NCI-H774 (cell line): ENCODE measurements at regions not wholly inside any gene's neighbourhood (a gene's known extent, or its start where the extent isn't known, plus 50 kb on each side); places are given as distances from the start of the nearest gene placed in this dataset.

ENCODE experiments used
- DNase-seq: peaks from one replicate; lab custom pipeline; 2025; lab: John Stamatoyannopoulos, UW

DNA sequence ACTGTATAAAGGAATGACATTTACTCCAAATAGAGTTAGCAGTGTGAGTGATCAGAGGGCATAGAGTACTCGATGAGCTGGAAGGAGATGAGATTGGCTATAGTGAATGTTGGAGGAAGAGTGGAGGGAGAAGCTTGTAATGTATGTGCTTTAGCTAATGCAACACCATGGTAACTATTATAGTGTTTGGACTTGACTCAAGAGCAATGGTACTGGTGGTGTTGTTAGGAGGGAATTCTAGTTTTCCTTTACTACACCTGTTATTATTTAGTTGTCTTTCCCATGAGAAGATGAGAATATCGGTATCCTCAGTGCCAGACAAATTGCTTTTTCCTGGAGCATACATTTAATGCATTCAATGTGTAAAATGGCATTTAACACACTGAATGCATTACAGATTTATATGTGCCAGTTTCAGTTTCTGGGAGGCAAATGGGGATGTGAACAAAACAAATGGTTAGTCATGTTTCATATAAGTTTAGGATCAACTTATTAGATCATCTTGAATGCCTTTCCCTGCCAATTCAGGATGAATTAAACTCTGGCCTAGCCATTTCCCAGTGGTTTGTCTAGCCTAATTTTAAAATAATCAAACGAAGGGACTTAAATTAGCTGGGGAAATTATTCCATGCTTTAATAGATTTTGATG lies 291.1 kb upstream of the ADAMTS5 start:
- DNase-seq = no peak

DNA sequence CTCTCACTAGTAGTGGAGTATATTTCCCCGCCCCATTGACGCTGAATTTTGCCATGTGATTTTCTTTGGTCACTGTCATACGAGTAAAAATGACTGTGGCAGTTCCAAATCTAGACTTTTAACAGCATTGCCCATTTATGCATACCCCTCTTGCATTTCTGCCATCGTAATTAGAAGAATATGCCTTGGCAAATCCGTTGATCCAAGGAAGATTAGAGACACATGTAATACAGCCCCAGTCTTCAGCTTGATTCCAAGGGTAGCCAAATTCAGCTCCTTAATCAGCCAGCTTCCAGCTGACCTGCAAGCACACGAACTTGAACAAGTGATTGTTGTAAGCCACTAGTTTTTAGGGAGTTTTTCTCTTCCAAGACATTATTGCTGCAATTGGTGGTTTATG lies 290.3 kb upstream of the ADAMTS5 start:
- no peak for DNase-seq

DNA sequence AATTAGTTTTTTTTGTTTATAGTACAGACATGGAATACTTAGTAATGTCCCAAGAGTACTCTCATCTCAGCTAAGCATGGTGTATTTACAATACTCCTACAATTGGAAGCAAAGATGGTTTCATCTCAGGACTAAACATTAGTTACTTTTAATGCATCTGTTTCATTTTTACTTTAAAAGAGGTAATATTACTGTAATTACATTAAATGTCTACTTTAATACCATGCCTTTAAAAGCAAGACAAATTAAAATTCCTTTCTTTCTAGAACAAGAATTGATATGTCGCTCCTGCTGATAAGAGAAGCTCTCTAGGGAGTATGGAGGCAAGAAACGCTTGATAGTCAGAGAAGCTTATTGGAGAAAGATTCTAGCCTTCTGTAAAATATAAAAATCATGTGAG lies 284.9 kb upstream of the ADAMTS5 start:
- DNase-seq = no peak

DNA sequence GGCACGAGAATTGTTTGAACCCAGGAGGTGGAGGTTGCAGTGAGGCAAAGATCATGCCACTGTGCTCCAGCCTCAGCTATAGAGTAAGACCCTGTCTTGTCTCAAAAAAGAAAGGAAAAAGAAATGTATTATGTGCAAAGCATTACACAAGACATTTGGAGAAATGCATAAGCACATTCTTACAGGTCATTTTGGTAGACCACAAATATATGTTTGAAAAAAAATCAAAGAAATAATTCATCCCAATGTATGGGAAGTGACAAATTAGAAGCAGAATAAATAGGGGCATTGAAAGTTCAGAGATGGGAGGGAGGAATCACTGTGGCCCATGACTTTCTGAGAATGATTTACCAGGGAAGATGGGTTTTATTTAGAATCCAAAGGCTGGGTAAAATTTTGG lies 283.5 kb upstream of the ADAMTS5 start:
- DNase-seq = no peak

DNA sequence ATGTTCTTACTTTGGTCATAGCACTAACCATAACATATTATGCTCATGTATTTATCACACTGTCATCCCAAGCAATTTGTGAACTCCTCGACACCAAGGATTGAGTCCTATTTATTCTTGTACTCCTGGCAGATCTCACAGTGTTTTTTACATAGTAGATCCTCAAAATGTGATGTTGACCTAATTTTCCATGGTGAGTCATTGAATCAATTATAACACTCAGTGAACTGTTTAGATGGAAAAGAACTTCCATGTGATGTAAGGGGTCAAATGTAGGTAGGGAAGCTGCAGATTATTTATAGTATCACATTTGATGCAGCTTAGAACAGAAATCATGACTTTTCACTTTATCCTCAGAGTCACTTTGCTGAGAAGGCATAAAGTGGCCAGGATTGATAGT lies 281.9 kb upstream of the ADAMTS5 start:
- no peak for DNase-seq

DNA sequence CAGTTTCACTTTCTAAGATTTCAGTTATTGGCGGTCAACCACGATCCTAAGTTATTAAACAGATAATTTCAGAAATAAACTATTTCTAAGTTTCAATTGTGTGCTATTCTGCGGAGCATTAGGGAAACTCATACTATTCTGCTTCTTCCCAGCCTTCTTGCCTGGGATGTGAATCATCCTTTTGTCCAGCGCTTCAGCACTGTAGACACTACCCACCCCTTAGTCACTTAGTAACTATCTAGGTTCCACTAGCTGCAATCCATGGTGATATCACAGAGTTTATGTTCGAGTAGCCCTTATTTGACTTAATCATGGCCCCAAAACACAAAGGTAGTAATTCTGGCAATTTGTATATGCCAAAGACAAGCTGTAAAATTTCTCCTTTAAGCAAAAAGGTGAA lies 279.9 kb upstream of the ADAMTS5 start:
- no peak for DNase-seq

GRCh38 chr21:27244776-27245175 lies 277.9 kb upstream of the ADAMTS5 start:
- no peak for DNase-seq

- DNase-seq = no peak
Observed at GRCh38 chr21:27244352-27244751, 277.5 kb upstream of the ADAMTS5 start.

GRCh38 chr21:27240839-27241238 lies 274.0 kb upstream of the ADAMTS5 start:
- DNase-seq = no peak

DNA sequence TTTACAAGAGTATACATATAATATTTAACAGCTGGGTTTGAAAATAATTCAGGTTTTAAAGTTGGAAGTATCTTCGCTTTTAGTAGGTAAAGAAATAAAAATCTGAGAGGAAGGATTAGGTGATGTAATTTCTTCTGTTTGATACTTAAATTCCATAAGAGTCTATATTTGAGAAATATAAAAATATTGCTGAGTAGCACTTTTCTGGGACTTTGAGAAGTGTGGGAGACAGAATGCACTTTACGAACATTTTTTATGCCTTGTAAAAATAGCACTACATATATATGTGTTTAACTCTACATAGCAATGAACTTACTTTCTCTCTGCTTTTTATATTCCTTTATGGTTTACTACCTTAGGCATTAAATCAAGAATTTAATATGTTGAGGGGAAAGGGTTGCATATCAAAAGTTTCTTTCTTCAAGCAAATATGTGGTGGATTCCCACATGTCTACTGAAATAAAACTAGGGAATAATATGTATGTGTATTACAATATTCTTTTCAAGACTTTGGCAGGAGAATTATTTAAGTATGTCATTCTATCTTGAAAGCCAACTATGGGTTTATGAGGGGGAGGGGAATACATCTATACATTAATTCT lies 266.7 kb upstream of the ADAMTS5 start:
- DNase-seq = no peak

DNA sequence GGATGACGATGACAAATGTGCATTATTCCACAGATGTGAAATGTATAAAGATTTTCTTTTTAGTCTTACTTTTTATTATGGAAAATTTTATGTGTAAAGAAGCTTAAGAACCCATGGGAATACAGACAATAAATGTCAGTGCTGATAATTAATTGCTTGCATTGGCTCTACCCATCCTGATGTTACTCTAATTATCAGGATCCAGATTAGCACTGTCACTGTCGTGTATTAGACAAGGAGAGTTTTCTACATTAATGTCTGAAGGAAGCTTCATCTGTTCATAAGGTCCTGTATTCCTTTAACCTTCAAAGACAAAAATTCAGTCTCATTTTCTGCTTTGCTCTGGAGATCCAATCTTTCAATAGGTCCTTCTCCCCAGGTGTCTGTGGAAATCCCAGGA lies 259.1 kb upstream of the ADAMTS5 start:
- no peak for DNase-seq

DNA sequence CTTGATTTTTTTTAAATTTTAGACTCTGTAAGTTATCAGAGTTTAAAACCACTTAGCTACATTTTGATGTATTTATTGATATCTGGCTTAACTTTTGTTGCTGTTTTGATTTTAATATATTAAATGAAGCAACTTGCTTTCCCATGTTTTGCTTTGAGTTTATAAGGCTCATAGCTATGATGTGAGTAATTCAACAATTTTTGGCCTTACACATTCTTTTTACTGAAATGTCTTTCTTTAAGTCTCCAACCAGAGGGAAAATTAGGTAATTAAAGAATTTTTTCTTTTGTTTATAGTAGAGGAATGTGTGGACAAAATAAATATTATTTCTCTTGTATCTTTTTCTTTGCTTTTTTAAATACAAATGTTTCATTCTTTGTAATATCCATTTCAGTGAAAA lies 258.3 kb upstream of the ADAMTS5 start:
- no peak for DNase-seq

DNA sequence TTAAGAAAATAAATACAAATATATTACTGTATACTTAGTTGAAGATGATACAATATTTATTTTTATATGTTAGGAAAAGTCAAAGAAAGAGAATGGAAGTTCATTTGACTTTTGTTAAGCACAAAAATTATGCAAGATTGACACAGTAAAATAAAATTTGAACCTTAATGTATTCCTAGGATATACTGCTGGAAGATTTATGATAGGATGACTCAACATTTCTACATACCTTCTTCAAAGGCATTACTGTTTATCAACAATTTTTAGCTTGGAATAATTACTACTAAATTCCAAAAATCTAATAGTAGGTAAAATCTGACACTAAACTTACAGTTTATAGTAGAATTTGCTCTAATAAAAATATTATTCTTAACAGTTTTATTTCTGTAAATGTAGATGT lies 257.3 kb upstream of the ADAMTS5 start:
- no peak for DNase-seq

DNA sequence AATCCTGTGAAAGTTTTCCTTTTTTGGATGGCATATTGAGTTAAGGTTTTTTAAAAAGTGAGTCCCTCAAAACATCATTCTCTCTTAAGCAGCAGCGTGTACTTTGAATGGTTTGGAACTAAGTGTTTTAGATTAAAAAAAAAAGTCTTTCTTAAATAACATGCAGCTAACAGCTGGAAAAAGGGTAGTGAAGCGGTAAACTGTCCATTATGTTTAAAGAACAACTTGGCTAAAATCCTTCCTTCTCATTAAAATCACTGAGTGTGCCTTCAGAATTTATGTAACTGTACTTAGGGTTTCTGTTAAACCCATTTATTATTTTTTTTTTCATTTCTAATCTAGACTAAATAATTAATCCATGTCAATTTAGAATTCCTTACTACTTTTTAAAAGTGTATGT lies 254.2 kb upstream of the ADAMTS5 start:
- DNase-seq = no peak

DNA sequence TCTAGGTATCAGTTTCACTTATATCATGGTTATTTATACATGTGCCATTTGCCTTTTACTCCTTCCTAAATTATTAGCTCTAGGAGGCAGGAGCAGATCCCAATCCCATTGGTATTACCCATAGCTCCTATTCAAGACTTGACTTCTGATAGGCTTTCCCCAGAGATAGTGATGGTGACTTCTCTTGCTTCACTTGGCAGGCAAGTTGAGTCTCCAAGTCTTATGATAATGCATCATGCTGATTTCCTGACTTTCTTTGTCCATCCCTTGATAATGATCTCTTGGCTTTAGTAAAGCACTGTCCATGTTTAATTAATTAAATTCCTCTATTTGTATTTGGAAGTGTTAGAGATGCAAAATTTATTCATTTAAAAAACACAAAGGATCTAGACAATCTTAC lies 253.5 kb upstream of the ADAMTS5 start:
- no peak for DNase-seq

DNA sequence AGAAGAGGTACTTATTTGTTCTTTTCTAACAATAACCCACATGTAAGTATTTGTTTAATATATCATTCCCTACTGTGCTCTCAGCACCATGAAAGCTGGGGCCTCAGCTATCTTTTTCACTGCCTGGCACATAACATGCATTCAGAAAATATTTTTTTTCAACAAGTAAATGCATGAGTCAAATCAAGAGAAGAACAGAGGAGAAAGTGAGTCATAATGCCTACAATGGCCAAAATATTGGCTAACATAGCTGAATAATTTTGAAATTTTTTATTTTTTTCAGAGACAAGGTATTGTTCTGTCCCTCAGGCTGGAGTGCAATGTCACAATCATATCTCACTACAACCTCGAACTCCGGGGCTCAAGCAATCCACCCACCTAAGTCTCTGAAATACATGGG lies 252.2 kb upstream of the ADAMTS5 start:
- no peak for DNase-seq

GRCh38 chr21:27213303-27213702 lies 246.4 kb upstream of the ADAMTS5 start:
- no peak for DNase-seq

- no peak for DNase-seq
Observed at GRCh38 chr21:27212441-27212840, 245.6 kb upstream of the ADAMTS5 start.

GRCh38 chr21:27209546-27209945 lies 242.7 kb upstream of the ADAMTS5 start:
- no peak for DNase-seq

- DNase-seq = no peak
Observed at GRCh38 chr21:27206368-27206982, 239.6 kb upstream of the ADAMTS5 start.

DNA sequence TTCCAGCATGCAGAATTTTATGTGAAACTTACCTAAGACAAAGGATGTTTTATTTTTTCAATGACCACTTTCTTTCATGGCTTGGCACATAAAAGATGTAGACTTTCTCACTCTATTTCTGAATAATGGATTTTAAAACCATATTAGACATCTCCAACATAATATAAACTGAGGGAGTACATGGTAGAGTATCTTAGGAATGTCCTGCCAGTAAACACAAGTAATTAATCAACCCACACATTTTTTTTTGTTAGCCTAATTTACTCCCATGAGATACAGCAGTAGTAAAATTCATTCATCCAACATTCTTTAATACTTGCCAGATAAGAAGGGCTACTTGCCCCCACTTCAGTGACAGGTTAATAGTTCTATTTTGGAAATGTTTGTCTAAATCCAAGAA lies 235.4 kb upstream of the ADAMTS5 start:
- DNase-seq = no peak

DNA sequence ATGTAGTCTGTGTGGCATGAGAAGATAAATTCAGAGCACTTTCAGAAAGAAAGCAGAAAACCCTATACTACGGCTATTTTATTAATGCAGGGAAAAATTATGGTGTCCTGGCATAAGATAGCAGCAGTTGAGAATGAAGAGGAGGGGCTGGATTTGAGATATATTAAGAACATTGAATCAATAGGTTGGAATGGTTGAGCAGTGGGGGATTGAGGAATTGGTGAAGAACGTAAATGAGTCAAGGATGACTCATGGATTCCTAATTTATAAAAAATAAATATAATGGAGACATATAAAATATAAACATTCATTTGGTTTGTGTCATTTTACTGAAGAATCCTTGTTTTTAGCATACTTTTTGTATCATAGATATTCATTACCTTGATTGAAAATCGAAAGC lies 234.3 kb upstream of the ADAMTS5 start:
- no peak for DNase-seq

- DNase-seq = no peak
Observed at GRCh38 chr21:27196651-27197050, 229.8 kb upstream of the ADAMTS5 start.
